H9 (cell line): ENCODE measurements at regions not wholly inside any gene's neighbourhood (a gene's known extent, or its start where the extent isn't known, plus 50 kb on each side); places are given as distances from the start of the nearest gene placed in this dataset.

Experiments used
- DNase-seq: peaks from one replicate; pipeline ENCODE4 v3.0.0-alpha.2; 2017
- H2AFZ ChIP-seq: one replicate; pipeline ENCODE4 v1.6.1; 2013; ENCODE audit warnings: mild to moderate bottlenecking, low read length, control low read depth, moderate library complexity
- H2AK5ac ChIP-seq: 2 replicates; pipeline ENCODE4 v1.6.1; 2013; ENCODE audit warnings: low read length, control low read depth, mixed read lengths; ENCODE audit not compliant: insufficient read length
- H2BK120ac ChIP-seq: one replicate; pipeline ENCODE4 v1.6.1; 2013; ENCODE audit warnings: low read depth, mild to moderate bottlenecking, low read length, control low read depth, inconsistent platforms; ENCODE audit not compliant: poor library complexity, severe bottlenecking
- H2BK12ac ChIP-seq: 2 replicates; pipeline ENCODE4 v1.6.1; 2013; ENCODE audit warnings: low read length, control low read depth, mixed read lengths, low read depth; ENCODE audit not compliant: insufficient read length
- H2BK15ac ChIP-seq: 2 replicates; pipeline ENCODE4 v1.6.1; 2013; ENCODE audit warnings: low read depth, low read length, control low read depth
- H2BK20ac ChIP-seq: one replicate; pipeline ENCODE4 v1.6.1; 2013; ENCODE audit warnings: low read depth, mild to moderate bottlenecking, low read length, control low read depth, inconsistent platforms; ENCODE audit not compliant: poor library complexity, severe bottlenecking
- H2BK5ac ChIP-seq: 2 replicates; pipeline ENCODE4 v1.6.1; 2013; ENCODE audit warnings: low read length, control low read depth, mixed read lengths; ENCODE audit not compliant: insufficient read length
- H3K14ac ChIP-seq: 2 replicates; pipeline ENCODE4 v1.6.1; 2013; ENCODE audit warnings: low read length, control low read depth; ENCODE audit not compliant: insufficient read depth
- H3K18ac ChIP-seq: 2 replicates; pipeline ENCODE4 v1.6.1; 2013; ENCODE audit warnings: low read depth, mild to moderate bottlenecking, mixed read lengths, low read length, control low read depth; ENCODE audit not compliant: insufficient read length
- H3K23ac ChIP-seq: 2 replicates; pipeline ENCODE4 v1.6.1; 2013; ENCODE audit warnings: low read length, control low read depth, mixed read lengths, low read depth; ENCODE audit not compliant: insufficient read length
- H3K23me2 ChIP-seq: 2 replicates; pipeline ENCODE4 v1.6.1; 2013; ENCODE audit warnings: low read depth, mild to moderate bottlenecking, mixed read lengths, low read length, control low read depth; ENCODE audit not compliant: insufficient read length, poor library complexity, severe bottlenecking
- H3K27ac ChIP-seq: 2 replicates; pipeline ENCODE4 v1.5.1; 2013; ENCODE audit warnings: low read length, control low read depth, mixed read lengths, low read depth; ENCODE audit not compliant: insufficient read length
- H3K27me3 ChIP-seq: 2 replicates; pipeline ENCODE4 v1.6.1; 2013; ENCODE audit warnings: low read length, control low read depth, inconsistent platforms; ENCODE audit not compliant: insufficient read depth
- H3K4ac ChIP-seq: 2 replicates; pipeline ENCODE4 v1.6.1; 2013; ENCODE audit warnings: low read depth, mild to moderate bottlenecking, control low read depth, inconsistent platforms, low read length, moderate library complexity
- H3K4me1 ChIP-seq: 2 replicates; pipeline ENCODE4 v1.6.1; 2013; ENCODE audit warnings: low read length, control low read depth, inconsistent platforms; ENCODE audit not compliant: insufficient read depth
- H3K4me2 ChIP-seq: 2 replicates; pipeline ENCODE4 v1.6.1; 2013; ENCODE audit warnings: low read length, control low read depth, mixed read lengths; ENCODE audit not compliant: insufficient read length, insufficient read depth
- H3K56ac ChIP-seq: 2 replicates; pipeline ENCODE4 v1.6.1; 2013; ENCODE audit warnings: low read depth, mild to moderate bottlenecking, mixed read lengths, low read length, control low read depth; ENCODE audit not compliant: insufficient read length
- H3K79me1 ChIP-seq: 2 replicates; pipeline ENCODE4 v1.6.1; 2013; ENCODE audit warnings: low read depth, mild to moderate bottlenecking, moderate library complexity, low read length, control low read depth, inconsistent platforms; ENCODE audit not compliant: insufficient read depth, poor library complexity, severe bottlenecking
- H3K79me2 ChIP-seq: 2 replicates; pipeline ENCODE4 v1.6.1; 2013; ENCODE audit warnings: low read length, control low read depth, inconsistent platforms; ENCODE audit not compliant: insufficient read depth
- H3K9ac ChIP-seq: 2 replicates; pipeline ENCODE4 v1.6.1; 2013; ENCODE audit warnings: low read length, control low read depth, mixed read lengths; ENCODE audit not compliant: insufficient read length; ENCODE audit errors: extremely low read depth
- H3K9me3 ChIP-seq: one replicate; pipeline ENCODE4 v1.6.1; 2013; ENCODE audit warnings: low read depth, low read length, inconsistent platforms; ENCODE audit not compliant: control insufficient read depth
- H3T11ph ChIP-seq: one replicate; pipeline ENCODE4 v1.6.1; 2013; ENCODE audit warnings: mild to moderate bottlenecking, low read length, control low read depth, inconsistent platforms
- H4K20me1 ChIP-seq: one replicate; pipeline ENCODE4 v1.6.1; 2013; ENCODE audit not compliant: control insufficient read depth, insufficient read length, insufficient read depth
- H4K5ac ChIP-seq: 2 replicates; pipeline ENCODE4 v1.6.1; 2013; ENCODE audit warnings: low read depth, mild to moderate bottlenecking, mixed read lengths, low read length, control low read depth; ENCODE audit not compliant: insufficient read length
- H4K8ac ChIP-seq: replicated peaks from 2 replicates; pipeline ENCODE4 v1.6.1; 2013; ENCODE audit warnings: low read length, control low read depth, mixed read lengths, low read depth; ENCODE audit not compliant: insufficient read length
- H4K91ac ChIP-seq: 2 replicates; pipeline ENCODE4 v1.6.1; 2013; ENCODE audit warnings: low read depth, mild to moderate bottlenecking, moderate library complexity, mixed read lengths, low read length, control low read depth; ENCODE audit not compliant: insufficient read length
- H3K27ac Mint-ChIP-seq, 3 experiments: 2 replicates in 2 of 3; 3 replicates in 1 of 3; pipeline ENCODE4 v1.8.0; 2020 to 2021; ENCODE audit warnings: mixed read lengths in 3 of 3, mild to moderate bottlenecking in 1 of 3, moderate library complexity in 1 of 3
- H3K27me3 Mint-ChIP-seq: 2 replicates; pipeline ENCODE4 v1.8.0; 2021; ENCODE audit warnings: low read depth, mild to moderate bottlenecking, moderate library complexity, mixed read lengths
- H3K36me3 Mint-ChIP-seq, 3 experiments: 2 replicates in 2 of 3; 3 replicates in 1 of 3; pipeline ENCODE4 v1.8.0; 2020 to 2021; ENCODE audit warnings: low read depth in 3 of 3, mixed read lengths in 3 of 3; ENCODE audit not compliant: insufficient read depth in 1 of 3
- H3K4me1 Mint-ChIP-seq, 2 experiments: 2 replicates each; pipeline ENCODE4 v1.8.0; 2020; ENCODE audit warnings: mixed read lengths in 2 of 2
- H3K4me3 Mint-ChIP-seq, 2 experiments: 2 replicates in 1 of 2; 3 replicates in 1 of 2; pipeline ENCODE4 v1.8.0; 2020 to 2021; ENCODE audit warnings: mild to moderate bottlenecking in 2 of 2, mixed read lengths in 2 of 2, moderate library complexity in 1 of 2
- H3K9me3 Mint-ChIP-seq, 2 experiments: 2 replicates in 1 of 2; 3 replicates in 1 of 2; pipeline ENCODE4 v1.8.0; 2020; ENCODE audit warnings: mild to moderate bottlenecking in 2 of 2, mixed read lengths in 2 of 2, moderate library complexity in 1 of 2
- WGBS: extraction: QIAGEN DNeasy Blood & Tissue Kit; methylation state at CpG from one replicate; pipeline ENCODE4 v1.1.7; 2013; ENCODE audit warnings: missing lambda C conversion rate, low lambda C conversion rate, mixed read lengths; ENCODE audit not compliant: insufficient read length; ENCODE audit errors: extremely low coverage; 5-methylcytosine and 5-hydroxymethylcytosine counted together
- TF ChIP-seq, protein P1 (sequence below): fragments of 200-600 bp; sonication (generic); conservative IDR thresholded peaks from 3 replicates; pipeline ENCODE4 v1.8.0; 2021; ENCODE audit warnings: antibody characterized with exemption, mild to moderate bottlenecking

GRCh38 chr4:125482822-125483221 is 168.1 kb downstream of the FAT4 start:
- Histone ChIP-seq H4K91ac (no peak overlapping the region), H3K4me2 (no peak overlapping the region), H3K9ac (no peak overlapping the region), H3K27ac (no peak overlapping the region), H2BK12ac (no peak overlapping the region), H3K79me1 (no peaks in the 10 kb centered on the region), H2AFZ (no peak overlapping the region), H3K18ac (no peak overlapping the region), H3K4me1 (no peaks in the 10 kb centered on the region), H2BK5ac (no peak overlapping the region), H2BK15ac (no peak overlapping the region), H3K27me3 (no peaks in the 10 kb centered on the region; the same call in 1 of the 2 replicates), H4K20me1 (no peaks in the 10 kb centered on the region), H3K23me2 (no peaks in the 10 kb centered on the region), H3K14ac (no peak overlapping the region), H4K5ac (no peak overlapping the region), H3K9me3 (no peaks in the 10 kb centered on the region), H4K8ac (no peak overlapping the region), H2AK5ac (no peak overlapping the region), H3K56ac (no peak overlapping the region), H3K4ac (no peak overlapping the region), H3T11ph (no peak overlapping the region), H3K23ac (no peak overlapping the region), H2BK120ac (no peak overlapping the region), H2BK20ac (no peak overlapping the region), H3K79me2 (no peaks in the 10 kb centered on the region)
- H3K36me3 Mint-ChIP-seq: peaks cover 0 to 4% (median 0%) of the 10 kb centered on the region in 3 experiments; a peak in 1 of 7 replicates
- DNase-seq: no peak
- no peak overlapping the region for H3K4me3 Mint-ChIP-seq
- no peak overlapping the region for H3K27ac Mint-ChIP-seq
- H3K9me3 Mint-ChIP-seq: no peaks in the 10 kb centered on the region
- H3K4me1 Mint-ChIP-seq: no peaks in the 10 kb centered on the region
- TF ChIP-seq, protein P1, sequence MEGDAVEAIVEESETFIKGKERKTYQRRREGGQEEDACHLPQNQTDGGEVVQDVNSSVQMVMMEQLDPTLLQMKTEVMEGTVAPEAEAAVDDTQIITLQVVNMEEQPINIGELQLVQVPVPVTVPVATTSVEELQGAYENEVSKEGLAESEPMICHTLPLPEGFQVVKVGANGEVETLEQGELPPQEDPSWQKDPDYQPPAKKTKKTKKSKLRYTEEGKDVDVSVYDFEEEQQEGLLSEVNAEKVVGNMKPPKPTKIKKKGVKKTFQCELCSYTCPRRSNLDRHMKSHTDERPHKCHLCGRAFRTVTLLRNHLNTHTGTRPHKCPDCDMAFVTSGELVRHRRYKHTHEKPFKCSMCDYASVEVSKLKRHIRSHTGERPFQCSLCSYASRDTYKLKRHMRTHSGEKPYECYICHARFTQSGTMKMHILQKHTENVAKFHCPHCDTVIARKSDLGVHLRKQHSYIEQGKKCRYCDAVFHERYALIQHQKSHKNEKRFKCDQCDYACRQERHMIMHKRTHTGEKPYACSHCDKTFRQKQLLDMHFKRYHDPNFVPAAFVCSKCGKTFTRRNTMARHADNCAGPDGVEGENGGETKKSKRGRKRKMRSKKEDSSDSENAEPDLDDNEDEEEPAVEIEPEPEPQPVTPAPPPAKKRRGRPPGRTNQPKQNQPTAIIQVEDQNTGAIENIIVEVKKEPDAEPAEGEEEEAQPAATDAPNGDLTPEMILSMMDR: no peak
- no peaks in the 10 kb centered on the region for H3K27me3 Mint-ChIP-seq
- no CpG with 5 or more reads among the region's 3 CpGs for WGBS
